Hepatocyte (in vitro differentiated cells): ENCODE measurements at regions not wholly inside any gene's neighbourhood (a gene's known extent, or its start where the extent isn't known, plus 50 kb on each side); places are given as distances from the start of the nearest gene placed in this dataset.

Experiments used
- EZH2 ChIP-seq: fragments of 200-600 bp; sonication (generic); IDR thresholded peaks from 2 replicates; pipeline ENCODE4 v1.6.1; 2016; ENCODE audit warnings: antibody characterized with exemption, mild to moderate bottlenecking, borderline replicate concordance
- TF ChIP-seq, protein P1 (sequence below): fragments of 200-600 bp; sonication (generic); IDR thresholded peaks from 2 replicates; pipeline ENCODE4 v1.5.1; 2016; ENCODE audit warnings: antibody characterized with exemption, mild to moderate bottlenecking; ENCODE audit not compliant: poor library complexity

DNA sequence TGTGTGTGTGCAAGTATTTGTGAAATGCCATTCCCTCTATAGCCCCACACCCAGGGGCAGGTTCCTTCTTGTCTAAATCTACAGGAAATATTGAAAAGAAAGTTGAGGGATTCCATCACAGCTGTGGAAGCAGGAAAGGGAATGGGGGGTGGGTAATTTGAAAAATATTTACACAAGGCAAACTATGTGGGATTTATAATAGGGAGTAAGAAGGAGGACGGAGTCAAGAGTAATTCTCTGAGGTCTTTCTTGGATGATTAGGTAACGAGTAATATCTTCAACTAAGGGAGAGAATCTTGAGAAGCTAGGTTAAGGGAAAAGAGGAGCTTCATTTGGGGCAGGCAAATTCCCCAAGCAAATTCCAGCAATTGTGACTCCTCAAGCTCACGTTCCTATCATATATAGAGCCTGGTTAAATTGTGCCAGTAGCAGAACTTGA, 113.5 kb upstream of the SGK1 start:
- TF ChIP-seq, protein P1, sequence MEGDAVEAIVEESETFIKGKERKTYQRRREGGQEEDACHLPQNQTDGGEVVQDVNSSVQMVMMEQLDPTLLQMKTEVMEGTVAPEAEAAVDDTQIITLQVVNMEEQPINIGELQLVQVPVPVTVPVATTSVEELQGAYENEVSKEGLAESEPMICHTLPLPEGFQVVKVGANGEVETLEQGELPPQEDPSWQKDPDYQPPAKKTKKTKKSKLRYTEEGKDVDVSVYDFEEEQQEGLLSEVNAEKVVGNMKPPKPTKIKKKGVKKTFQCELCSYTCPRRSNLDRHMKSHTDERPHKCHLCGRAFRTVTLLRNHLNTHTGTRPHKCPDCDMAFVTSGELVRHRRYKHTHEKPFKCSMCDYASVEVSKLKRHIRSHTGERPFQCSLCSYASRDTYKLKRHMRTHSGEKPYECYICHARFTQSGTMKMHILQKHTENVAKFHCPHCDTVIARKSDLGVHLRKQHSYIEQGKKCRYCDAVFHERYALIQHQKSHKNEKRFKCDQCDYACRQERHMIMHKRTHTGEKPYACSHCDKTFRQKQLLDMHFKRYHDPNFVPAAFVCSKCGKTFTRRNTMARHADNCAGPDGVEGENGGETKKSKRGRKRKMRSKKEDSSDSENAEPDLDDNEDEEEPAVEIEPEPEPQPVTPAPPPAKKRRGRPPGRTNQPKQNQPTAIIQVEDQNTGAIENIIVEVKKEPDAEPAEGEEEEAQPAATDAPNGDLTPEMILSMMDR = no peak
- TF ChIP-seq EZH2 = no peak
